ENCODE measurements at regions not wholly inside any gene's neighbourhood (a gene's known extent, or its start where the extent isn't known, plus 50 kb on each side); places are given as distances from the start of the nearest gene placed in this dataset.

- TF ChIP-seq CTCF (IDR thresholded peaks at IDR 0.05) = no peak
- no peaks in the 10 kb centered on the region for H3K27me3 ChIP-seq
- DNase-seq (ENCODE audit: low spot score) = peak; percentile 28
- no peak overlapping the region for H3K27ac ChIP-seq
- no peaks in the 10 kb centered on the region for H3K4me1 ChIP-seq
- no peaks in the 10 kb centered on the region for H3K9me3 ChIP-seq
- H3K36me3 ChIP-seq = no peaks in the 10 kb centered on the region
- no peak overlapping the region for H3K4me3 ChIP-seq
These were observed 63.5 kb upstream of the SPATA13 start for GRCh38 chr13:24097064-24097463.

GRCh38 chr13:24097667-24098066 is 62.9 kb upstream of the SPATA13 start:
- no peaks in the 10 kb centered on the region for H3K9me3 ChIP-seq
- no peak overlapping the region for H3K4me3 ChIP-seq
- no peaks in the 10 kb centered on the region for H3K36me3 ChIP-seq
- H3K27ac ChIP-seq = no peak overlapping the region
- no peak for TF ChIP-seq CTCF (IDR thresholded peaks at IDR 0.05)
- no peaks in the 10 kb centered on the region for H3K4me1 ChIP-seq
- DNase-seq (ENCODE audit: low spot score) = no peak
- H3K27me3 ChIP-seq = no peaks in the 10 kb centered on the region

GRCh38 chr13:24099490-24099889 is 61.0 kb upstream of the SPATA13 start:
- Histone ChIP-seq H3K27ac (no peak overlapping the region), H3K27me3 (no peaks in the 10 kb centered on the region), H3K4me1 (no peaks in the 10 kb centered on the region), H3K36me3 (no peaks in the 10 kb centered on the region), H3K9me3 (no peaks in the 10 kb centered on the region), H3K4me3 (no peak overlapping the region)
- TF ChIP-seq CTCF (IDR thresholded peaks at IDR 0.05) = no peak
- DNase-seq (ENCODE audit: low spot score) = no peak

- Histone ChIP-seq H3K27me3 (no peaks in the 10 kb centered on the region), H3K36me3 (no peaks in the 10 kb centered on the region), H3K4me1 (no peaks in the 10 kb centered on the region), H3K9me3 (no peaks in the 10 kb centered on the region), H3K27ac (no peak overlapping the region), H3K4me3 (no peak overlapping the region)
- DNase-seq (ENCODE audit: low spot score) = no peak
- no peak for TF ChIP-seq CTCF (IDR thresholded peaks at IDR 0.05)
These were observed 60.3 kb upstream of the SPATA13 start for GRCh38 chr13:24100188-24100587.

GRCh38 chr13:24103782-24104372 is 56.6 kb upstream of the SPATA13 start:
- DNase-seq (ENCODE audit: low spot score) = no peak
- no peak overlapping the region for H3K27ac ChIP-seq
- H3K4me3 ChIP-seq = no peak overlapping the region
- no peaks in the 10 kb centered on the region for H3K27me3 ChIP-seq
- no peaks in the 10 kb centered on the region for H3K9me3 ChIP-seq
- H3K4me1 ChIP-seq = no peaks in the 10 kb centered on the region
- H3K36me3 ChIP-seq = no peaks in the 10 kb centered on the region
- TF ChIP-seq CTCF (IDR thresholded peaks at IDR 0.05) = no peak

GRCh38 chr13:24104723-24105122 is 55.8 kb upstream of the SPATA13 start:
- Histone ChIP-seq H3K9me3 (no peaks in the 10 kb centered on the region), H3K27me3 (no peaks in the 10 kb centered on the region), H3K4me3 (no peak overlapping the region), H3K27ac (no peak overlapping the region), H3K4me1 (no peaks in the 10 kb centered on the region), H3K36me3 (no peaks in the 10 kb centered on the region)
- no peak for DNase-seq (ENCODE audit: low spot score)
- no peak for TF ChIP-seq CTCF (IDR thresholded peaks at IDR 0.05)

Data from right atrium auricular region (tissue), 2 donors.